ENCODE measurements at regions not wholly inside any gene's neighbourhood (a gene's known extent, or its start where the extent isn't known, plus 50 kb on each side); places are given as distances from the start of the nearest gene placed in this dataset.

DNA sequence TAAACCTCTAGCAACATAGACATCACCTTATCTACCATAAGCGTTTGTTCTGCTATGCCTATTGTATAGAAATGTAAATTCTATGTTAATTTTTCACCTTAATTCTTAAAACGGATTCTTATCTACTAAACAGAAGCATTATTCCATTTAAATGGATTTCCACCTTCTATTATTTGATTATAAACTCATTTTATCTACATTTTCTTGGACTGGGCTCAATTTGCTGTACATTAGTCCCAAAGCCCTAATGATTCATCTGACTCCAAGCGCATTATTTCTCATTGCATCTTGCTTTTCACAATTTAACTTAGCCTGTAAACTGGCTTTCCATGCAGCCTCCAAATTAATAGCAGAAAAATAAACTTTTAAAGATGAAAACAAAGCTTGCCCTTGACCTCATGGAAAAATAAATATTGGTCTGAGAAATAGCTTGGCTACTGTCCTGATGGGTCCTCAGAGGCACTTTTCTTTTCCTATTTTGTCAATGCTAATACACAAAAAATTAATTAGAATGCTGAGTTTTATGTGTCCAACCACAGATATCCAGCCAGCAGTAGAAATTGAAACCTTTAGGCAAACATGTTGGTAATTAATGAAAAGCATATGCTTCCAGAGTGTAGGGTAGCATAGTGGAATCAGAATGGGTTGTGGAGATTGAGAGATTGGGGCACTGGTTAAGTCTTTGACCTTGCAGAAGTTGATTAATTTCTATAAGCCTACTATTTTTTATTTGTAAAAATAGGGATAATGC is 81.4 kb upstream of the CFAP20DC start:
- DNase-seq (ENCODE audit: low spot score): no peak

- no peak for DNase-seq (ENCODE audit: low spot score)
Measured at GRCh38 chr3:59128685-59129084, 78.9 kb upstream of the CFAP20DC start.

- DNase-seq (ENCODE audit: low spot score): no peak
Measured at GRCh38 chr3:59127071-59127470, 77.2 kb upstream of the CFAP20DC start.

GRCh38 chr3:59126446-59126845 is 76.6 kb upstream of the CFAP20DC start:
- DNase-seq (ENCODE audit: low spot score): no peak

DNA sequence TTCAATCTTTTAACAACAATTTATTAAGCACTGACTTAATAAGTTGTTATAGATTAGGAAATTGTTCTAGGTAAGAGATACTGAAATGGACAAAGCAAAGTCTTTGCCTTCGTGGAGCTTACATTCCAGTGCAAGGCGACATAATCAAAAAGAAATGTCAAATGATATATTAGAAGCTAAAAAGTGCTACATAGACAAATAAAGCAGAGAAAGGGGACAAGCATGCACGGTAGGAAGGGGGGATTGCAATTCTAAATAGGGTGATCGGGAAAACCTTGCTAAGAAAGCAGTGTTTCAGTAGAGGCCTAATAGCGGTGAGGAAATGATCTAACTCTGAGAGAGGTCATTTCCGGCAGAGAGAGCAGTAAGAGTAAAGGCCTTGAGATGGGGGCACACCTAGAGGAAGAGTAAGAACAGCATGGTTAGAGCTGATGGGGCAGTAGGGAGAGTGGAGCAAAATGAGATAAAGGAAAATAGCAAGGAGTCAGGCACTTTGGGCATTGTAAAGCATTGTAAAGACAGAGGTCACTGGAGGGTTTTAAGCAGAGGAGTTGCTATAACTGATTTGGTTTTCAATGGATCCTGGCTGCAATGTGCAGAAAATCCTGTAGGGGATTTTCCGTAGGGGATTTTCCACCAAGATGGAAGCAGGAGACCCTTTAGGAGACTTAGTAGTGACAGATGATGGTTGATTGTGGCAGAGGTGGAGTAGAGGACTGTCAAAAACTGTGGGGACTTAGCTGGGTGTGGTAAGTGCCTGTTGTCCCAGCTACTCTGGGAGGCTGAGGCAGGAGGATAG is 71.7 kb upstream of the CFAP20DC start:
- no peak for DNase-seq (ENCODE audit: low spot score)

- DNase-seq (ENCODE audit: low spot score): no peak
Measured at GRCh38 chr3:59118928-59119327, 69.1 kb upstream of the CFAP20DC start.

DNA sequence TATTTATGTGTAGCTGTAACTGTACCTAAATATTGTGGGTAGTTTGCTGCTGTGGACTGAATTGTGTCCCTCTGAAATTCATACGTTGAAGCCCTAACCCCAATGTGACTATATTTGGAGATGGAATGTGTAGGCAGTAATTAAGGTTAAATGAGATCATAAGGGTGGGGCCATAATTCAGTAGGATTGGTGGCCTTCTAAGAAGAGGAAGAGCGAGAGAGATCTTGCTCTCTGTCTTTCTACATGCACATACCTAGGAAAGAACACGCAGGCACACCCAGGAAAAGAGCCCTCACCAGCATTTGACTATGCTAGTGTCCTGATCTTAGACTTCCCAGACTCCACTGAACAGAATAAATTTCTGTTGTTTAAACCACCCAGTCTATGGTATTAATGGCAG is 67.6 kb upstream of the CFAP20DC start:
- DNase-seq (ENCODE audit: low spot score): no peak

DNA sequence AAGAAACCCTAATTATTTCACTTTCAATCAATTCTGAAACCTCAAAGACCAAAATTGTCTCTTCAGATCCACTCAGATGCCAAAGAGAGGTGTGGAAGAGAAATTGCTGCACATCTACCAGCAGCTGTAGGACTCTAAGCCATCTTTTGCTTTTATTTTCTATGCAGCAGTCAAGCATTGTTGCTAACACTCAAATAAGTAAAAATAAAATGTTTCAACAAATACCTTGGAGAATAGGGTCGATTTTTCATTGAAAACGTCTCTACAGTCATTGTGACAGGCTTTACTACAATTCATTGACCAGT is 66.4 kb upstream of the CFAP20DC start:
- DNase-seq (ENCODE audit: low spot score): no peak

DNA sequence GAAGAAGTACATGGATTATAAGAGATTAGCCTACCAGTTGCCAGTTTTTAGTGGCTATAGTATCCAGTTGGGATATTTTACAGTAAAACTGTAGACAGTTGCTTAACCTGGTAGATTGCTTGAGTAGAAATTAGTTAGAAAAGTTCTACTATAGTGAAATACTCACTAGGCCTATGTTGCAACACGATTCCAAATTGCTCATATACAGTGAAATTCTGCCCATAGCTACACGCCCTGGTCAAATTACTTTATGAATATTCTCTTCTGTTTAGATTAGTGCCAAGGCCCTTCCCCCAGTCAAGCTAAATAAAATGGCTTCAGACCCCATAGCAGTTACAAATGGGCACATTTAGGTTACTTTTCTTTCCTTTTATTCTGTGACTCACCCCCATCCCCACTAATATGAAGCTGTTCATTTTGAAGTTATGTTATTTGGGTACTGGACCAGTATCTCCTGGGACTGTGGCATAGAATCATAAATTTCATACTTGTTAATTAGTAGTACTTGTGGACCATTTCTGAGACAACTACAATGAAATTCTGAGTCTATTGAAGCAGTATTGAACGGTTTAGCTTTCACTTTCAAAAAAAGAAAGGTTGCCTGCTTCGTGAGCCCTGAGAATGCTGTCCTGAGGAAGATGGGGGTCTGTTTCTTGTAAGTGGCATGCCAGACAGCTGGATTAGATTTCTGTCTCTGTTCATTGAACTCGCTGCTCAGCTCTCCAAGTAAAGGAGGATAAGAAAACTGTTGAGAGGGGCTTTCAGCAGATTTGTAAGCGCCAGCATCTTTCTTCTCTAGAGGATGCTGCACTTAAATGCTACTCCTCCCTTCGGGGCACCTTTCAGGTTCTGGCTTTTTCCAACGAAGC is 65.8 kb upstream of the CFAP20DC start:
- DNase-seq (ENCODE audit: low spot score): no peak

DNA sequence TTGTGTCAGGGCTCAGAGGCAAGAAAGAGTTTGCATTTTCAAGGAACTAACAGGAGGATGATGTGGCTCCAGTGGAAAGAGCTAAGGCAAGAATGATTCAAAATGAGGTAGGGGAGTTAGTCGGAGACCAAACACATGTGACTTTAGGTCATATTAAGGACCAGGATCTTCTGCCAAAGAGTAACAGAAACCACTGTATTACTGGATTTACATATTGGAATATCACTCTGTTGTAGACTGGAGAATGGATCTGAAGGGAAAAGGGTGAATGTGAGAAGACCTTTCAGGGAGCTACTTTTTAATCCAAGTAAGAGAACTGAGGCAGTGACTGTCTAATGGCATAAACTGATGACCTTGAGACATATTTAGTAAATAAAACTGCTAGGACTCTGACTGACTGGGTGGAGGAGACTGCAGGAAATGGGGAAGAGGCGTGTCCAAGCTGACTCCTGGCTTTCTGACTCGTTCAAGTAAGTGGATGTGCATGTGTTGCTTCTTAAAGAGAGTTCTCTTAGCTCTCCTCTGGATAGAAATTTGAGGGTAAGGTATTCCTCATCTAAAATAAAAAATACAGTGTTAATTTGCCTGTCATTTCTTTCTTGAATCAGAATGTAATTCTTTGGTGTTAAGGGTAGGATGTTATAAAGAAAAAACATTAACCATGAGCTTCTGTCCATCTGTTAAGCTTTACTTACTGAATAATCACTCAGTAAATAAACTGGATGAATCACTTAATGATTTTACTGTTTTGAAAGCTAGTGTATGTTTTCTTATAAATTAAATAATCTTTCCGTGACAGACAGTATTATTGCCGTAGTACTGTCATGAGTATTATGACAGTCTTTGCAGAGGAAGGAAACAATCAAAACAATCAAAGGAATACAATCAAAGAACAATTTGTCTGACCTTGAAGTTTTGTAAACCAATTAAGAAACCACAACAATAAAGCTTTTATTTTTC is 58.3 kb upstream of the CFAP20DC start:
- DNase-seq (ENCODE audit: low spot score): peak; percentile 21

DNA sequence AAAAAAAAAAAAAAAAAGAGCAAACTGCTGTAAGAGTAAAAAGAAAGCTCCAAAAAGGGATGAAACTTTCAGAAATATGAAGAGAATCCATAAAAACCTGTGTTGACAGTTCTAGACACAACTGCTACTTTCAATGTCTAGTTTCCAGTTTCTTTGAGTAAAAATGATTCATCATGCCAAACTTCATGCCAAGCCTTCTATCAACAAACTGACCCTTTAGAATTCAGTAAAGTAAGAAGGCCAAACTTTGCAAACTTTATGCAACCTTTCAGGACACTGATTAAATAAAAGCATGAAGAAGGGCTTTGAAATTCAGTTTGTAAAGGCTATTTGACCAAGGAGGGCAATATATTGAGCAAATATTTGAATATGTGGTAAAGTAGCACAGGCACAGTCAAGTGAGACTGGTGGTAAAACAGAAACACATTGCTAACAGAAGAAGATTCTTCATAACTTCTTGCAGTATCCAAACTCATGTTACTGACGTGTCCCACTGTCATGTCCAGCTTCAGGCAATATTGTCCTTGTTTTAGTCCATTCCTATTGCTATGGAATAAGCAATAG is 56.3 kb upstream of the CFAP20DC start:
- no peak for DNase-seq (ENCODE audit: low spot score)

- no peak for DNase-seq (ENCODE audit: low spot score)
Measured at GRCh38 chr3:59103552-59103951, 53.7 kb upstream of the CFAP20DC start.

DNA sequence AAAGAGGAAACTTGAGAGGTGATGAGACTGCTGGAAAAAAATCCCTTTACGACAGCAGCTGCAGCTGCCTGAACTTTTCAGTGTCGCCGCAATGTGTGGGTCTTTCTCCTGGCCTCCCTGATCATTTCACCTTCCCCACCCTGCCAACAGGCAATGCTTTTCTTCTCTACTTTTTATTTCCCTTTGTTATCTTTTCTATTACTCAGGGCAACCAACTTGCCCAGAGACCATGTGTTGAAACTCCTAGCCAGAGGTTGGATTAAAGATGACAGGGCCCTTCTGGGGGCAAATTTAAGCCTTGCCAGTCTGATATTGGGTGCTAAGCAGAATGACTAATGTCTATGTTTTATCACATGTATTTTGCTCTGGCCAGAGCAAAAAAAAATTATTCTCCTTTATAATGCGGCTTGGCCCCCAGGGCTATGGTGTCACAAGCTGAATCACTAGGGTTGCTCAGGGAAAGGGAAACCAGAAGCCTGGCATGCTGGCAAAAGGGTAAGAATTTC is 51.5 kb upstream of the CFAP20DC start:
- no peak for DNase-seq (ENCODE audit: low spot score)
